Suprapubic skin (tissue), 4 donors: ENCODE measurements at regions not wholly inside any gene's neighbourhood (a gene's known extent, or its start where the extent isn't known, plus 50 kb on each side); places are given as distances from the start of the nearest gene placed in this dataset.
"Not testable (repeated sequence)": the region's sequence is repeated elsewhere in the genome, so short reads cannot be mapped to it uniquely, and the experiment has no call there.

Source experiments
- DNase-seq, 2 donors: peaks; one replicate each; pipeline ENCODE4 v3.0.0-alpha.2; 2019; ENCODE audit warnings: low spot score in 2 of 2
- H3K27ac ChIP-seq: fragments of 200-600 bp; sonication (generic); one replicate; pipeline ENCODE4 v1.5.1; 2019
- H3K27me3 ChIP-seq: fragments of 200-600 bp; sonication (generic); one replicate; pipeline ENCODE4 v1.5.1; 2019
- H3K36me3 ChIP-seq: fragments of 200-600 bp; sonication (generic); one replicate; pipeline ENCODE4 v1.5.1; 2019
- H3K4me1 ChIP-seq: fragments of 200-600 bp; sonication (generic); one replicate; pipeline ENCODE4 v1.5.1; 2019
- H3K4me3 ChIP-seq: fragments of 200-600 bp; sonication (generic); one replicate; pipeline ENCODE4 v1.5.1; 2019; ENCODE audit warnings: mild to moderate bottlenecking
- H3K9me3 ChIP-seq: fragments of 200-600 bp; sonication (generic); one replicate; pipeline ENCODE4 v1.5.1; 2019
- EP300 ChIP-seq: sonication (generic); formaldehyde crosslinking; IDR thresholded peaks from one replicate; pipeline ENCODE4 v1.6.1; 2017; ENCODE audit warnings: antibody characterized with exemption
- POLR2A ChIP-seq, 2 donors: fragments of 450-650 bp; IDR thresholded peaks; one replicate each; pipeline ENCODE4 v1.6.1; 2017; ENCODE audit warnings: antibody characterized with exemption in 2 of 2, mild to moderate bottlenecking in 2 of 2, moderate library complexity in 2 of 2
- POLR2AphosphoS5 ChIP-seq, 3 donors: sonication (generic); formaldehyde crosslinking; IDR thresholded peaks; one replicate each; pipeline ENCODE4 v1.6.1; 2017; ENCODE audit warnings: antibody characterized with exemption in 3 of 3
- WGBS: methylation state at CpG from one replicate; pipeline ENCODE4 v1.1.5; 2018; 5-methylcytosine and 5-hydroxymethylcytosine counted together
- TF ChIP-seq, protein P1 (sequence below), 2 donors: fragments of 200-600 bp in 1 of 2; fragments of 450-650 bp in 1 of 2; sonication (generic) in 1 of 2; IDR thresholded peaks; one replicate each; pipeline ENCODE4 v1.5.1; 2016 to 2019; ENCODE audit warnings: antibody characterized with exemption in 2 of 2, mild to moderate bottlenecking in 1 of 2, moderate library complexity in 1 of 2

DNA sequence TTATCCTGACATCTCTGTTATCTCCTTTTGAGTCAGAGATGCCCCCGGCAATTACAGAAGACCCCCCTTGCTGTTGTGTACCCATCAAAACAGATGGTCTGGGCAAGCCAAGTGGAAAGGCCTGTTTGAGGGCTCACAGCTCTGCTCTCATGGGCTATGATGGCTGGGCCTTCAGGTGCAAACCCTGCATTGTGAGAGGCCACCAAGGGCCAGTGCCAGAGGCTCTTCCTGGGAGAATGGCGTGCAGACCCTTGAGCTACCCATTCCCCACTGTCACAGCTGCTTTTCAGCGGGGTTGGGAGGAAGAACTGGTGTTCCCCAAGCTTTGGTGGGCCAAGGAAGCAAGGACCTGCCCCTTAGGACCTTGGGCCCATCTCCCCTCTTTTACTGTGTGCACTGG lies 174.7 kb upstream of the PPP1R26 start:
- Histone ChIP-seq H3K4me3 (no peak overlapping the region), H3K36me3 (no peaks in the 10 kb centered on the region), H3K27me3 (peaks cover 83% of the 10 kb centered on the region), H3K9me3 (no peaks in the 10 kb centered on the region), H3K4me1 (peaks cover 3% of the 10 kb centered on the region), H3K27ac (no peak overlapping the region)
- TF ChIP-seq, protein P1, sequence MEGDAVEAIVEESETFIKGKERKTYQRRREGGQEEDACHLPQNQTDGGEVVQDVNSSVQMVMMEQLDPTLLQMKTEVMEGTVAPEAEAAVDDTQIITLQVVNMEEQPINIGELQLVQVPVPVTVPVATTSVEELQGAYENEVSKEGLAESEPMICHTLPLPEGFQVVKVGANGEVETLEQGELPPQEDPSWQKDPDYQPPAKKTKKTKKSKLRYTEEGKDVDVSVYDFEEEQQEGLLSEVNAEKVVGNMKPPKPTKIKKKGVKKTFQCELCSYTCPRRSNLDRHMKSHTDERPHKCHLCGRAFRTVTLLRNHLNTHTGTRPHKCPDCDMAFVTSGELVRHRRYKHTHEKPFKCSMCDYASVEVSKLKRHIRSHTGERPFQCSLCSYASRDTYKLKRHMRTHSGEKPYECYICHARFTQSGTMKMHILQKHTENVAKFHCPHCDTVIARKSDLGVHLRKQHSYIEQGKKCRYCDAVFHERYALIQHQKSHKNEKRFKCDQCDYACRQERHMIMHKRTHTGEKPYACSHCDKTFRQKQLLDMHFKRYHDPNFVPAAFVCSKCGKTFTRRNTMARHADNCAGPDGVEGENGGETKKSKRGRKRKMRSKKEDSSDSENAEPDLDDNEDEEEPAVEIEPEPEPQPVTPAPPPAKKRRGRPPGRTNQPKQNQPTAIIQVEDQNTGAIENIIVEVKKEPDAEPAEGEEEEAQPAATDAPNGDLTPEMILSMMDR (IDR thresholded peaks at IDR 0.05), result no peak
- no peak for TF ChIP-seq EP300
- TF ChIP-seq POLR2AphosphoS5 (IDR thresholded peaks at IDR 0.05), result no peak
- TF ChIP-seq POLR2A (IDR thresholded peaks at IDR 0.05), result no peak
- DNase-seq, result no peak
- 79% methylated on average over 3 of the region's 3 CpGs for WGBS

- no peak overlapping the region for H3K27ac ChIP-seq
- no peak overlapping the region for H3K4me3 ChIP-seq
- 74% methylated on average over 12 of the region's 12 CpGs for WGBS
- peaks cover 3% of the 10 kb centered on the region for H3K4me1 ChIP-seq
- no peaks in the 10 kb centered on the region for H3K9me3 ChIP-seq
- H3K27me3 ChIP-seq, result peaks cover 82% of the 10 kb centered on the region
- H3K36me3 ChIP-seq, result no peaks in the 10 kb centered on the region
- TF ChIP-seq EP300, result no peak
- TF ChIP-seq POLR2A (IDR thresholded peaks at IDR 0.05), result no peak
- no peak for TF ChIP-seq POLR2AphosphoS5 (IDR thresholded peaks at IDR 0.05)
- TF ChIP-seq, protein P1 (IDR thresholded peaks at IDR 0.05), result no peak
- no peak for DNase-seq
Measured at GRCh38 chr9:135305546-135306180, 173.9 kb upstream of the PPP1R26 start.

GRCh38 chr9:135306699-135307098 lies 172.9 kb upstream of the PPP1R26 start:
- Histone ChIP-seq H3K4me1 (peaks cover 3% of the 10 kb centered on the region), H3K9me3 (no peaks in the 10 kb centered on the region), H3K27ac (no peak overlapping the region), H3K4me3 (no peak overlapping the region), H3K27me3 (peaks cover 72% of the 10 kb centered on the region), H3K36me3 (no peaks in the 10 kb centered on the region)
- TF ChIP-seq POLR2A (IDR thresholded peaks at IDR 0.05) (no peak), EP300 (no peak), POLR2AphosphoS5 (IDR thresholded peaks at IDR 0.05) (no peak)
- TF ChIP-seq, protein P1 (IDR thresholded peaks at IDR 0.05), result no peak
- 86% methylated on average over 12 of the region's 12 CpGs for WGBS
- no peak for DNase-seq

- DNase-seq, result no peak
- 45% methylated on average over 8 of the region's 8 CpGs for WGBS
Measured at GRCh38 chr9:135307300-135307699, 172.3 kb upstream of the PPP1R26 start.

DNA sequence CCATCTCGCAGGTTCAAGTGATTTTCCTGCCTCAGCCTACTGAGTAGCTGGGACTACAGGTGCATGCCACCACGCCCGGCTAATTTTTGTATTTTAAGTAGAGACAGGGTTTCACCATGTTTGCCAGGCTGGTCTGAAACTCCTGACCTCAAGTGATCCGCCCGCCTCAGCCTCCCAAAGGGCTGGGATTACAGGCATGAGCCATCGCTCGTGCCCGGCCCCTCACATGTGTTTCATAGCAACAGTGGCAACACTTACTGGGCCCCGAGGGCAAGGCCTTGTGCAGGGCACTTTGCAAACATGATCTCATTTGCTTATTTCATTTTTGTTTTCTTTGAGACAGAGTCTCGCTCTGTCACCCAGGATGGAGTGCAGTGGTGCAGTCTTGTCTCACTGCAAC lies 171.7 kb upstream of the PPP1R26 start:
- DNase-seq, H3K9me3 ChIP-seq, H3K4me1 ChIP-seq, H3K36me3 ChIP-seq, H3K27ac ChIP-seq, H3K4me3 ChIP-seq: not testable (repeated sequence)
- 43% methylated on average over 10 of the region's 10 CpGs for WGBS
- H3K27me3 ChIP-seq, result peaks cover 66% of the 10 kb centered on the region

More at GRCh38 chr9:135307300-135307699, 172.3 kb upstream of the PPP1R26 start:
- Histone ChIP-seq H3K36me3 (no peaks in the 10 kb centered on the region), H3K9me3 (no peaks in the 10 kb centered on the region), H3K4me1 (peaks cover 3% of the 10 kb centered on the region), H3K27me3 (peaks cover 66% of the 10 kb centered on the region), H3K27ac (no peak overlapping the region), H3K4me3 (no peak overlapping the region)
- no peak for TF ChIP-seq EP300
- TF ChIP-seq POLR2AphosphoS5 (IDR thresholded peaks at IDR 0.05), result no peak
- TF ChIP-seq, protein P1 (IDR thresholded peaks at IDR 0.05), result no peak
- no peak for TF ChIP-seq POLR2A (IDR thresholded peaks at IDR 0.05)
